ENCODE measurements at regions not wholly inside any gene's neighbourhood (a gene's known extent, or its start where the extent isn't known, plus 50 kb on each side); places are given as distances from the start of the nearest gene placed in this dataset.
"Not testable (repeated sequence)": the region's sequence is repeated elsewhere in the genome, so short reads cannot be mapped to it uniquely, and the experiment has no call there.

DNA sequence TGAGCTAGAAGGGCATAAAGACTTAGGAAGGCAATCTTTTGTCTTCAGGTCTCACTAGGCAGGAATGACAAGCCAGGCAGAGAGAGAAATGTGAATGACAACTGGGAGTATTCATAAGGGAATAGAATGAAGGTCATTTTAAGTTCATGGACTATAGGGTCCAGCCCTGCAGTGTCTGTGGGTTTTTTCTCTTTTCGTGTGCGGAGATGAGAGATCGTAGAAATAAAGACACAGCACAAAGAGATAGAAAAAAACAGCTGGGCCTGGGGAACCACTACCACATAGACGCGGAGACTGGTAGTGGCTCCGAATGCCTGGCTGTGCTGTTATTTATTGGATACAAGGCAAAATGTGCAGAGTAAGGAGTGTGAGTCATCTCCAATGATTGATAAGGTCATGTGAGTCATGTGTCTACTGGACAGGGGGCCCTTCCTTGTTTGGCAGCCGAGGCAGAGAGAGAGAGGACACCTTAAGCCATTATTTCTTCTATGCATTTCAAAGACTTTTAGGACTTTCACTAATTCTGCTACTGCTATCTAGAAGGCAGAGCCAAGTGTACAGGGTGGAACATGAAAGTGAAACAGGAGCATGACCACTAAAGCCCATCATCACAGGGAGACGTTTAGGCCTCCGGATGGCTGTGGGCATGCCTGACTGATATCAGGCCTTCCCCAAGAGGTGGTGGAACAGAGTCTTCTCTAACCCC, 921.8 kb upstream of the PCDH10 start:
- no peak for TF ChIP-seq CTCF (IDR thresholded peaks at IDR 0.05)
- Histone ChIP-seq H3K27me3 (no peaks in the 10 kb centered on the region), H3K36me3 (no peaks in the 10 kb centered on the region), H3K4me1 (no peaks in the 10 kb centered on the region), H3K27ac (no peak overlapping the region), H3K9me3 (peaks cover 0 to 5% of the 10 kb centered on the region in 2 donors), H3K4me3 (no peak overlapping the region)
- no peak for DNase-seq (ENCODE audit: low spot score)

- not testable (repeated sequence) for H3K27ac ChIP-seq; H3K9me3 ChIP-seq; H3K4me3 ChIP-seq; H3K4me1 ChIP-seq; DNase-seq (ENCODE audit: low spot score); H3K36me3 ChIP-seq; H3K27me3 ChIP-seq
- TF ChIP-seq CTCF (IDR thresholded peaks at IDR 0.05) = peak in 1 of 2 donors; percentile 23
Measured at GRCh38 chr4:132227857-132228165, 921.3 kb upstream of the PCDH10 start.

- Histone ChIP-seq H3K27ac (no peak overlapping the region), H3K4me1 (no peaks in the 10 kb centered on the region), H3K4me3 (no peak overlapping the region), H3K36me3 (no peaks in the 10 kb centered on the region), H3K9me3 (peaks cover 0 to 5% of the 10 kb centered on the region in 2 donors), H3K27me3 (no peaks in the 10 kb centered on the region)
- DNase-seq (ENCODE audit: low spot score) = no peak
- no peak for TF ChIP-seq CTCF (IDR thresholded peaks at IDR 0.05)
Measured at GRCh38 chr4:132228676-132229075, 920.4 kb upstream of the PCDH10 start.

GRCh38 chr4:132230025-132230424, 919.1 kb upstream of the PCDH10 start:
- Histone ChIP-seq H3K9me3 (peaks cover 0 to 5% of the 10 kb centered on the region in 2 donors), H3K36me3 (no peaks in the 10 kb centered on the region), H3K27me3 (no peaks in the 10 kb centered on the region), H3K4me3 (no peak overlapping the region), H3K27ac (no peak overlapping the region), H3K4me1 (no peaks in the 10 kb centered on the region)
- no peak for DNase-seq (ENCODE audit: low spot score)
- TF ChIP-seq CTCF (IDR thresholded peaks at IDR 0.05) = no peak

GRCh38 chr4:132238697-132239096, 910.4 kb upstream of the PCDH10 start:
- H3K9me3 ChIP-seq = no peaks in the 10 kb centered on the region

More at GRCh38 chr4:132238697-132239096, 910.4 kb upstream of the PCDH10 start:
- Histone ChIP-seq H3K4me1 (no peaks in the 10 kb centered on the region), H3K27me3 (no peaks in the 10 kb centered on the region), H3K36me3 (no peaks in the 10 kb centered on the region), H3K4me3 (no peak overlapping the region), H3K27ac (no peak overlapping the region)
- TF ChIP-seq CTCF (IDR thresholded peaks at IDR 0.05) = no peak
- DNase-seq (ENCODE audit: low spot score) = no peak

Data from right atrium auricular region (tissue), 2 donors.